ENCODE measurements at regions not wholly inside any gene's neighbourhood (a gene's known extent, or its start where the extent isn't known, plus 50 kb on each side); places are given as distances from the start of the nearest gene placed in this dataset.

GRCh38 chr10:125513429-125514182 is 169.4 kb downstream of the TEX36 start:
- DNase-seq = no peak

GRCh38 chr10:125510998-125511397 is 172.0 kb downstream of the TEX36 start:
- no peak for DNase-seq

DNA sequence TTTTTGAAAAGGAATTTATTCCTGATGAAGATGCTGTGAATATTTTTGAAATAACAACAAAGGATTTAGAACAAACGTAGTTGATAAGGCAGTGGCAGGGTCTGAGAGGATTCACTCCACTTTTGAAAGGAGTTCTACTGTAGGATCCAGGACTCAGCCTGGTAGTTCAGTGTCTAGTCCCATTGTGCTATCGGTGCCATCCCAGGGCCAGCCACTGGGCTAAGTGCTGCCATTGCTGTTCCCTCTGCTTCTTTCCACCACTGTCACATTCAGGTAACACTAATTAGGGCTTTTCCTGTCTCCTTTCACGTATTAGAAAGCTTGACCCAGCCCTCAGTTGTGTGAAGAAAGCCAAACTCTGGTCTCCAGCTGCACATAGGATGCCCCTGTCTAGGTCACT is 177.3 kb downstream of the TEX36 start:
- no peak for DNase-seq

DNA sequence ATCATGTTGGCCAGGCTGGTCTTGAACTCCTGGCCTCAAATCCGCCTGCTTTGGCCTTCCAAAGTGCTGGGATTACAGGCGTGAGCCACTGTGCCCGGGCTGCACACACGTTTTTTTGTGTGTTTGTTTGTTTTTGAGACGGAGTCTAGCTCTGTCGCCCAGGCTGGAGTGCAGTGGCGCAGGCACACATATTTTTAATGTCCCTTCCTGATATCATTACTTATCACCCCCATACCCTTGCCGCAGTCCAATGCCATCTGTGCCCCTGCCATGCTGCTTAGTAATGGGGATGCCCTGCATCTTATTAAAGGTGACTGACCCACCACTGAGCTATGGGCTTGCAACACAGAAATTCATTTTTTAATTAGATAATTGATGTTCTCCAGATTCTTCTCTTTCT is 180.7 kb downstream of the TEX36 start:
- DNase-seq = no peak

GRCh38 chr10:125495386-125495785 is 187.6 kb downstream of the TEX36 start:
- DNase-seq = no peak

GRCh38 chr10:125494651-125495239 is 188.2 kb downstream of the TEX36 start:
- no peak for DNase-seq

GRCh38 chr10:125491381-125491780 is 191.6 kb downstream of the TEX36 start:
- DNase-seq = no peak

DNA sequence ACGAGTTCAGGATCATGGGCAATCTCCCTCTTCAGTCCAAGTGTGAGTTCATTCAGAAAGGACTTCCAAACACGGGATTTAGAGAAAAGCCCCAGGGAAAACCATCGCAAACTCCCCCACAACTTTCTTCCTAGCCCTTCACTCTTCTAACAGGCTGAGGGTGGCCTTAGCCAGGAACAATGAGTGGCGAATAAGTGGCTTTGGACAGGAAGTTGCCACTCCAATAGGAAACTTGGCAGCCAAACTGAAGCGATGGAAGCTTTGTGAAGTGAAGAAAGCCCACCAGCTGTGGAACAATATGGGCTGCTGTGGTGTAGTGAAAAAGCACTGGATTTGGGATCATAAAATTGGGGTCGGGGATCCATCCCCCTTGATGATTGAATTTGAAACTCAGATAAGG is 193.2 kb downstream of the TEX36 start:
- no peak for DNase-seq

DNA sequence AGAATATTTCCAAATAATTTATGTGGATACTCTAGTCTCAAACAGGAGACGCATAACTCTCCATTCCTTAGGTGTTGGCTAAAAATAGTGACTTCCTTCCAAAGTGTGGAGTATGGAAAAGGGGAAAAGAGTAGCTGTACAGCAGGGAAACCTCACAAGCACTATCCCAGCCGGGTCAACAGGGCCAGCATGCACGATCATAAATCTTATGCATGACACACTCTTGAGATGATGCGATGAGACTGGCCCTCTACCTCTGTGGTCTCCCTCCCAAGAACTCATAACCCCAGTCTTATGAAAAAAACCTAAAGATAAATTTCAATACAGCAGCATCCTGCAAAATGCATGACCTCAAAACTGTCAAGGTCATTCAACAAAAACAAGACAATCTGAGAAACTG is 197.3 kb downstream of the TEX36 start:
- DNase-seq = no peak

GRCh38 chr10:125484035-125484732 is 198.8 kb downstream of the TEX36 start:
- no peak for DNase-seq

- no peak for DNase-seq
Observed at GRCh38 chr10:125482637-125483036, 200.3 kb downstream of the TEX36 start.

- no peak for DNase-seq
Observed at GRCh38 chr10:125482108-125482507, 200.9 kb downstream of the TEX36 start.

GRCh38 chr10:125479059-125479458 is 203.9 kb downstream of the TEX36 start:
- no peak for DNase-seq

- no peak for DNase-seq
Observed at GRCh38 chr10:125475815-125476214, 207.1 kb downstream of the TEX36 start.

- no peak for DNase-seq
Observed at GRCh38 chr10:125473143-125473793, 209.7 kb downstream of the TEX36 start.

DNA sequence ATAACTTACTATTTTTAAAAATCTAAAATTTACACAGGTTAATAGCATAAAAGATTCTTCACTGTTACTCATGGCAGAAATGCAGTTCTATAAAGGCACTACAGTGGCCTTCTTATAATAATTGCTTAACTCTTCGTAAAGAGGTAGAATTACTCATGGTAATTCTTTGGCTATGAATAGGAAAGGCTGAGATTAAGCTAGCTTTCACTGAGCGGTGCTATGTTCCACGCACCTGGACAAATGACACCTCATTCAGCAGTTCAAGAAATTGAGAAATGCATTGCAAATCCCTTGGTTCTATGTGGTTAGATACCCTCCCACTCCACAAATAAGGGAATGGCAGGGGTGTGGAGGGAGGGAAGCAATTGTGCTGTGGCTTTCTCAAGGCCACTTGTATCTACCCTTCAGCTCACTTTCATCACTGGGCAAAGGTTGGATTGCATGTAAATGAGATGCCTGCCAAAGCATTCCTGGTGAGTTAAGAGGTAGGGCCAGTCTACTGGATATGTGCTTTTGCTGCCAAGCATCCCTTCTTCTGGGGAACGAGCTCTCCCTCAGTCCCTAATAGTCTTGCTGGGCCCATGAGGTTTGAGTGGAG is 210.9 kb downstream of the TEX36 start:
- no peak for DNase-seq

GRCh38 chr10:125468278-125468677 is 214.7 kb downstream of the TEX36 start:
- no peak for DNase-seq

GRCh38 chr10:125466685-125467084 is 216.3 kb downstream of the TEX36 start:
- no peak for DNase-seq

- no peak for DNase-seq
Observed at GRCh38 chr10:125462845-125463244, 220.1 kb downstream of the TEX36 start.

GRCh38 chr10:125460326-125460725 is 222.6 kb downstream of the TEX36 start:
- no peak for DNase-seq

DNA sequence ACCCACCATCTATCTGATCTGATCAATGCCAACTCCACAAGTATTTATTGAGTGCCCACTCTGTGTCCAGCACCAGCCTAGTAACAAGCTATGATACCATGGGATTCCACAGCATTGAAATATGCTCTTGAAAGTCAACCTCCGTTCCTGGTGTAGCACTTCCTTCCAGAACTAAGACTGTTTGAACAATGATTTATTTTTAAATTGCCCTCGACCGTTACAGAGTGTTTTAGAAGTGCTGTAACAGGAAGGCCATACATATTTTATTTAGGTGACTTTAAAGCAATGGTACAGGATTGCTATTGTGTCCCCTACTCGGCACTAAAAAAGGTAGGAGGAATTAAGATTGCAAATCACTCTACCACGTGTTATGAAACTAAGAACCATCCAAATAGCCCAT is 225.6 kb downstream of the TEX36 start:
- no peak for DNase-seq

DNA sequence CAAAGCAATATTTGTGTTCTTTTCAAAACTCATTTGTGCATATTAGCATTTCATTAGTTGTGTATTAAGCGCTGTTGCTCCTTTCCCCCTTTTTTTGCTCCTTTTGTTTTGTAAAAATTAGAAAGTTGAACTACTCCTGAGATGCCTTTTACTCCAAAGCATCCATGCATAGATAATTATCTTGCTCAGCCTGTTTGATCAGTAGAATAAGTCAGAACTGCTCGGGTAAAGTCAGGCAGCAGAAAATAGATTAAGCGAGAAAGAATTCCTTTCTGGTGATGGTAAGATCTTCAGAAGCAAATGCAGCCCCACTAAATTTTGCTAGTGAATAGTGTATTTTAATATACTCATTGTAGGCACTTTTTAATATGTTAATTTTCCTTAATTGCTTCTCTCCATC is 227.1 kb downstream of the TEX36 start:
- no peak for DNase-seq

DNA sequence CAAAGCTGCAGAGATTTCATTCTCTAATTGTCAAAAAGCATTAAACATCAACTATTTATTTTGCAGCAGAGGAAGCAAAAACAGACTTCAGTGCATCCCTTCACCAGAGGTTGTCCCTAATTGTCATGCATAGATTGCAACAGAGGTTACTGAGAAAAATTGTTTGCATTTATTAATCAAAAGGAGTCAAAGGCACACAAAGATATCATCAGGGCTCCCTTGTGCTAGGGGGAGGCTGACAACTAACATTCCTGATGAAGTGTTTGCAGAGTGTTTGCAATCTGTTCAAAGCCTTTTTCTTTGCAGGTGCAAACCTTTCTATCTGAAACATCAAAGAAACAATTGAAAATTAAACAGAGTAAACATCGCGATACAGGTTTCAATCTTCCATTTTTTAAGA is 227.5 kb downstream of the TEX36 start:
- DNase-seq = no peak
